ENCODE measurements at regions not wholly inside any gene's neighbourhood (a gene's known extent, or its start where the extent isn't known, plus 50 kb on each side); places are given as distances from the start of the nearest gene placed in this dataset.

DNA sequence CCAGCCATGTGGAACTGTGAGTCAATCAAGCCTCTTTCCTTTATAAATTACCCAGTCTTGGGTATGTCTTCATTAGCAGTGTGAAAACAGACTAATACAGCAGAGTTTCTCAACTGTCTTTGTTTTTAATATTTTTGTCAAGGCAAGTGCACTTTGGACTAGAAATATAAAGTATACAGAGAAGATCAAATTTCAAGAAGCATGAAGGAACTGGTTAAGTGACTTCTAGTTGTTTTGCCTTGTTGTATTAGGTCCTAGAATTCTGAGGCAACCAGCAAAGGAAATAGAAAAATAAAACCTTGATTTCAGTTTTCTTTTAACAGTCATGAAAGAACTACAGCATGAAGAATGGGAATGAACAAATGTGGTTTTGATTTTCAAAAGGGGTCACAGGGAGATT, 131.1 kb upstream of the PTGFR start:
- no peak for DNase-seq (ENCODE audit: low spot score)

DNA sequence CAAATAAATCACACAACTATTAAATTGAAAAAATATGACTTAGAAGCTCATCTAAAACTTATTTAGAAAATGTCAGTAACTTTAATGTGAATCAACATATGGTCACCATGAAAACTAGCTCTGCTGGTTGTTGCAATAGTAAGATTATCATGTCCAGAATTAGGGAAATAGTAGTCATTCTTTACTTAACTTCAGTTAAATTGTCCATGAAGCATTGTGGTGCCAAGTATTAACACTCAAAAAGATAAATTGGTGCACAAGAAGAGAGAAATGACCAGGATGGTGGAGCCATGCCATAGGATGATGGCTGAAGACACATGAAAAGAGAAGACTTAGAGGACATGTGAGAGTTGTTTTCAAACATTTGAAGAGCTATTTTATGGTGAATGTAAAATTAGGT, 130.2 kb upstream of the PTGFR start:
- DNase-seq (ENCODE audit: low spot score) = no peak

DNA sequence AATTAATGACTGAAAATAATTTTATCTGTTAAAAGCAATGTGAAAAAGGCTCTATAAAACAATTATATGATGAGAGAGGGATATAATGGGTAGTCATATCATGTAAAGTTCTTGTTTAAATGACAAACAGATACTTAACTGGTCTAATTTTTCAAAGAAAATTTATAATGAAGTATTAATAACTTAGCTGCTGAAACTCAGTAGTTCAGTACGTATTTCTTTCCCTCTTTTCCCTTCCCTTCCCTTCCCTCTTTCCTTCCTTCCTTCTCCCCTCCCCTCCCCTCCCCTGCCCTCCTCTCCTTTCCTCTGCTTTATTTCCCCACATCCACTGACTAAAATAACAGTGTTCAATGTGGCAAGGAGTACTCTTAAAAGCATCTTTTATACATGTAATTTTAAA, 123.1 kb upstream of the PTGFR start:
- DNase-seq (ENCODE audit: low spot score) = no peak

DNA sequence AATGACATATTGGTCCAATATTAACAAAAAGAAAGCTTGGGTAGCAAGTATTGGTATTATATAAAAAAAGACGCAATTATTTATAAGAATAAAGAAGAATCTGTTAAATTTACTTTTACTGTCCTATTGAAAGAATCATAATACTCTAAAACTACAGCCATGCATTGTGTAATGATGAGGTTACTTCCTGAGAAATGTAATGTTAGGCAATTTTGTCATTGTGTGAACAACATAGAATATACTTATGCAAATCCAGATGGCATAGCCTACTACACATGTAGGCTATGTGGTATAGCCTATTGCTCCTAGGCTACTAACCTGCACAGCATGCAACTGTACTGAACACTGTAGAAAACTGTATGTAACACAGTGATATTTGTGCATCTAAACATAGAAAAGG, 121.2 kb upstream of the PTGFR start:
- DNase-seq (ENCODE audit: low spot score) = no peak

DNA sequence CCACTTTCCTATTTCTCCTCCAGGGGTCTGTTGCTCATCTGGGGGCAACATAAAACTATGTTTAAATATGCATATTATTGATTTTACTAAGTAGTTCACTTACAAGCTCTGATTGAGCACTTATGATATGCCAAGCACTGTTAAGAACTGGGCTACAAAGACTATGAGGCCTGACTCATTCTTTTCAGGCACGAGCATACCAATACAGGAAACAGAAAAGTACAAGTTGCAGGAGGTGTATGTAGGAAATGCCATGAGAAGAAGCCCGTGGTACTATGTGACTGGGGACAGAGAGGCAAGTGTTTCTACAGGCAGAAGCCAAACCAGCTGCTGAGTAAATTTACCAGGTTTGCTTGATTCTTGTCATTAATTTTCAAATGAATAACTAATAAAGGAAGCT, 120.4 kb upstream of the PTGFR start:
- DNase-seq (ENCODE audit: low spot score) = peak; percentile 0

DNA sequence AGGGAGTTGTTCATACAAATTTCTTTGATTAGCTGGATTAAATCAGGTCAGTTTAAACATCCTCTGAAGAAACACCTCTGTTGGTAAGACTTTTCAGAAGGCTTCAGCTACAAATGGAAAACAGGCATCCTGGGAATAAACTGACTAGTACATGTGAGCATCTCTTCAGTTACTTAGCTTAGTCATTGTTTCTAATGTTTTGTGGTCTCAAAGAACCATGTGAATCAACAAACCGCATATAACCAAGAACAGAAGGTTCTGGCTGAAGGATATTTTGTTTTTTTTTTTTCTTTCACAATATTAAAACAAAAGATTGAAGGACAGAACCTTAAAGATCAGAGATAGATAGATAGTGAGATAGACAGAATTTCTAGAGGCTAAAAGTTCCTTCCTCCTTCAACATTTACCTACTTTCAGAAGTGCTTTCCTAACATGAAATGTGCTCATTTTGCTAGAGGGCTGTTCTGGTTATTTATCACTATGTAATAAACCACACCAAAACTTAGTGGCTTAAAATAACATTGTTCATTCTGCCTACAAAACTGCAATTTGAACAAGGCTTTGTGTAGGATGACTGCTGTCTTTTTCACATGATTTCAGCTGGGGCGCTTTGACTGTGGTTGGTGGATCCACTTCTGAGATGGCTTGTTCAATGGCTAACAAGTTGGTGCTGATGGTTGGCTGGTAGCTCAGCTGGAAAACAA, 119.8 kb upstream of the PTGFR start:
- DNase-seq (ENCODE audit: low spot score) = no peak

DNA sequence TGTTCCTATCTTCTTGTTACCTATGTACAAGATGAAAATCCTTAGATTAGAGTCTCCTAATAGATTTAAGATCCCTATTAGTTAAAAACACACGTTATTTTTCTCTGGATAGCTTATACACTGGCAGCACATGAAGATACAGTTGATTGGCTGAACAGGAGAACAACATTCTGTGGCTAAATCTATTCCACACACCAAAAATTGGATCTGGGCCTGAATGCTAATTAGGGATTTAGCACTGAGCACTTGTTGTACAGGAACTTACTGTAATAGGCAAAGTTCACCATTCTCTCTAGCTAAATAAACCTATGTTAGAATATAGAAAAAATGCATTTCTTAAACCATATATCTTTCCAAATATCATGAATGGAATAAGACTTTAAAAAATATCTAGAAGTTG, 117.1 kb upstream of the PTGFR start:
- DNase-seq (ENCODE audit: low spot score) = no peak

DNA sequence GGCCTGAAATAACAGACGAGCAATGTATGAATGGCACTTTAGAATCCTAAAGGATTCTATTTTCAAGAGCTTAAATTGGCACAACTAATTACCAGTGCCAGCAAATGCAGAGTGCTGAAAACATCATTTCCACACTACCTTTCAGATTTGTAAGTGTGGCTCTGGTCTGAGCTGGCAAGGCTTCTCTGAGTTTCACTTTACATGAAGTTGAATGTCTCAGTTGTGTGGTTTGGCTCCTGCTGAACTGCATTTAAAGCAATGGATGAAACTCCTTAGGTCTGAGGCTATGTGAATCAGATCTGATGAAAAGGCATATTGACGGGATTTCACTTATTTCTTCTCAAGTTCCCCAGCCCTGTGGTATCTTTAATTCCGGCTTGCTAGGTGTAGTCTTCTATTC, 114.8 kb upstream of the PTGFR start:
- no peak for DNase-seq (ENCODE audit: low spot score)

DNA sequence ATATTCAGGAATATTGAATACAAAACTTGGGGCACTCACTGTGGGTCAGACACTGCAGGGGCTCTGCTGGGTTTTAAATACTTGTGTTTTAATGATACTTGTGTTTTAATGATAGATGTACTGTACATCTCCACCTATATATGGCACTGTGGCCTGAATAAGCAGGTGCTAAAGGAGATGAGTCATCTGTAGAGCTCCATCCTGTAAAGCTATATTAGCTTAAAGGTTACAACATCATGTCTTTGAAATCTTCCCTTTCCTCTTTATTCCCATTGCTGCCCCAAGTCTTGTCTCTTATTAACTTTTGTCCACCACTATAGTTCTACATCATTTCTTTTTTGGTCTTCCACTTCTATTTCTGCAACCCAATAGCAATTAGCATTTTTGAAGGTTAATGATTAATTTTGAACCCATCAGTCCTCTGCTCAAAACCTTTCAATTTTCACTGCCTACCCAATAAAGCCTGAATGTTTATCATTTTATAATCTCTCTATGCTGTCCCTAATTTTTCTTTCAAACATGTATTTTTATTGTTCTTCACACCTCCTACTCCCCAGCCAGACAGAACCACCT, 113.3 kb upstream of the PTGFR start:
- peak; percentile 15 for DNase-seq (ENCODE audit: low spot score)

DNA sequence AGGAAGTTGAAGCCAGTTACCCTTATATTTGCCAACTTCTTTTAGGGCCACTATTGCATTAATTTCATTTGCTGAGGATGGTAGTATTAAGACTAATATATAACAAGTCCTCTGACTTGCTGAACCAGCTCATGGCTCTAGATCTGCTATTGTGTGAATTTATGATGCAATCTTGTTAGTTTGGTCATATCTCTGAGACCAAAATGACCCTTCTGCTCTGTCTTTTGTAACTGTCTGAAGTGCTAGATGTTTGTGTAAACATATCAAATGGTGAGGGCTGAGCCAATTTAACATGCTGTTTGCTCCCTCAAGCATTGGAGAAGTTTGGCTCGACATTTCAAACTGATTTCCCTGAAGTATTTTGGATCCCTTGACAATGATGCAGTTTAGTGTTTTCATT, 106.9 kb upstream of the PTGFR start:
- no peak for DNase-seq (ENCODE audit: low spot score)

DNA sequence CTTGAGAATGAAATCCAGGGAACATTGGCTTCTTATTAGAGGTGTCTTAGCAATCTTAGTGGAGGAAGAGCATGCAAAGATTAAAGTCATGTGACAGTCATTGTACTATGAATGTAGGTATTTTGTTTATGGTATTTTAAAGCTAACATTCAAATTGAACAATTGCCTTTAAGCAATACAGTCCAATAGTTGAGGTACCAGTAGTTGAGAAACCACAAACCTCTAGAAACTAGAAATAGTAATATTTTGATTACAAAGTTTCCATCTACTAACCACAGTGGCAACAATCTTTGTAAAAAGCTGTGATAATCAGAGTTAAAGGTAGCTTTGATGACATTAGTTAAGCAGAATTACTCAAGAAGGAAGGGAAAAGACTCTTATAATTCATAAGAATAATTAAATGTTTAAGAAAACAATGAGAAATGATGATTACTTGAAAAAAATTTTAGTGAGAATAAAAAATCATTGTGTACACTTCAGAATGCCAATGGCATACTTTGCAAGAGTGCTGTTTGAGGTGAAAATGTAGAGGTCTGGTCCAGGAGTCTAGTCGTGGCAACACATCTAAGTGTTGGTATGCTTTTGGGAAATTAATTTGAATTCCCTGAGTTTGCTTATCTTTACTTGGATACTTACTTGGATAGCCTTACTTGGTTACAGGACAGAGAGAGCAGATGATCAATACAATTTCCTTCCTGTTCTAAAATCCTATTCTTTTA, 104.9 kb upstream of the PTGFR start:
- DNase-seq (ENCODE audit: low spot score) = no peak

DNA sequence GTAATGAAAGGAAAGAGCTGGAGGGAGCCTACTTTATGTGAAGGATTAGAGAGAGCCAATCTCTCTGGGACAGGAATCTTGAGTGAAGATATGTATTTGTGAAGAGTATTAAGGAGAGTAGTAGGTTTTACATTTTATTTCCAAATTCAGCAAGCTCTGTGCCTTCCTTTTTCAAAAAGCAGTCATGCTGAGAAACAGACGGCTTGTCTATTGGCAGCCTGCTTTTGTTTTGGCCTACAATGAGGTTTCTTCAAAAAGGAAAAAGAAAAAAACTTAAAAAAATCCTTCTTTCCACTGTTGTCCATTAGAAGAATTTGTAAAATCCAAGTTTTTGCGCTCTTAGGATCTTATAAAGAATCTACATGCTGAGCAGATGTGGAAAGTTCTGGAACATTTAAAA, 103.6 kb upstream of the PTGFR start:
- no peak for DNase-seq (ENCODE audit: low spot score)

DNA sequence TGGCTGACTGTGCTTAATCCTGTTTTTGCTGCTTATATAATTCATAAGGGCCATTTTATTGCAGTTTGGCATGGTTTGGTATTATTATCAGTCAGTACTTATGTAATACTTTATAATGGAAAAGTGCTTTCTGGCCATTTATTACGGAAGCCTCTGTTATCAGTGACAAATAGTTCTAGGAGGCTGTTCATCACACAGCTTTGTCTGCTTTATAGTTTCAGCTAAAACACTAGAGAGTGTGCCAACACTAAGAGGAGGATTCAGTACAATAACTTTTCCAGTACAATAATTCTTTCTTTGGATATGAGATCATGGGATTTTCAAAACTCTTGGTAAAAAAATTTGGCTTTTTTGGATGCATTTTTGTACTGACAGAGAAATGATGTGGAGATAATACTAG, 102.9 kb upstream of the PTGFR start:
- no peak for DNase-seq (ENCODE audit: low spot score)

DNA sequence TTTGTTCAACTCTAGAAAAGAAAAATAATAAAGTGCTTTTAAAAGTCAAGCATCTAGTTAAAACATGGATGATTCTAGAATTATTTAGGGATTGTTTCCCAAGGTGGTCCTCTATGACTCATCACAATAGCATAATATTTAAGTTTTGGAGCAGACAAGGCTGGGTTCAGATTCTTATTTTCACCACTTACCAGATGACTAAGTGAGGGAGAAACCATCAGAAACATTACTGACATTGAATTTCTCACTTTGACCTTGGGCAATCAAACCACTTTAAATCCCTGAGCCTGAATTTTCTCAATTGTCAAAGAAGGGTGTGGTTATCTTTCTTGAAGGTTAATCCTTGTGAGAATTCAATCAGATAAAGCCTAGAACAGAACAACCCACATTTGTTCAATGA, 102.5 kb upstream of the PTGFR start:
- no peak for DNase-seq (ENCODE audit: low spot score)

DNA sequence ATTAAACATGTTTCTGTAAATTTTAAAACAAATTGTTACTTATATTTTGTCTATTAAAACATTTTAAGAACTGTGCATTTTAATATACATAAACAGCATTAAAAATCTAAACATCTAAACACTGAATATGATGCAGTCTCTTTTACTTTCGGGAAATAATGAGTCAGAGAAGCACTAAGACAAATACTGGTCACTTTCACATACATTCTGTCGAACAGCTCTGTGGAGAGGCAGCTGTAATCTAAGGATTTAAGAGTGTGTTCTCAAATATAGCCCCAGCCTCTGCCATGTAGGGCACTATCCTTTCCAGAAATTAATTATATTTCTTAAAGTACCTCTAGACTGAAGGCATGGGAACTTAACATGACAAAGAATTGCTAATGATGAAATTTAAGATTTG, 89.6 kb upstream of the PTGFR start:
- DNase-seq (ENCODE audit: low spot score) = no peak

DNA sequence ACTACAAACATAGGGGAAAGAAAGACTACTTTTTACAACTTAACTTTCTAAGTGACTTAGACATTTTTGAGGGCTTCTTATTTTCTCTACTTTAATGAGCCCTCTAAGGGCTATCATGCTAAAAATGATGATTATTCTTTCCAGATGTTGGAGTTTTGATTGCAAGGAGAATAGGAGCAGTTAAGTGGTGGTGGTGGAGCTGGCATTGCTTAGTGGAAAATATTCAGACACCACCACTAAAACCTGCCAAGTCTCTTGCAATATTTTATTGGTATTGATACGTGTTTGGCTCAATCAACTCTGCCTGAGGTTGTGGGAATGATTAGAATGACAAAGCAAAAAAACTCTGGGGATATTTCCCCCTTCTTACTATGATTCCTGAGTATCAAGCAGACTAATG, 82.6 kb upstream of the PTGFR start:
- DNase-seq (ENCODE audit: low spot score) = no peak

DNA sequence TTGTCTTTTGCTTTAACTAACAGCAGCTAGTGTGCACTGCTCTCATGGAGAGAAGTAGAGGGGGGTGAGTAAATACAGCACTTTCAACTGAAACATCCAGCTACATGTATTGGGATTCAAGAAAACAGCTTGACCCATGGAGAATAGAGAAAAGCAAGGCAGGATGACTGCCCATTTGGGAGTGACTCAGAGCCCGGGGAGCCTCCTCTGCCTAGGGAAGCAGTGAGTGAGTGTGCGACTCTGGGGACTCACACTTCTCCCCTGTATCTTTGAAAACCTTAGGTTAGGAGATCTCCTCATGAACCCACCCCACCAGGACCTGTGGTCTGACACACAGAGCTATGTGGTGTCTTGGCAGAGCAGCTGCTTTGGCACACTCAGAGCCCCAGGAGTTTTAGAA, 82.0 kb upstream of the PTGFR start:
- DNase-seq (ENCODE audit: low spot score) = no peak

DNA sequence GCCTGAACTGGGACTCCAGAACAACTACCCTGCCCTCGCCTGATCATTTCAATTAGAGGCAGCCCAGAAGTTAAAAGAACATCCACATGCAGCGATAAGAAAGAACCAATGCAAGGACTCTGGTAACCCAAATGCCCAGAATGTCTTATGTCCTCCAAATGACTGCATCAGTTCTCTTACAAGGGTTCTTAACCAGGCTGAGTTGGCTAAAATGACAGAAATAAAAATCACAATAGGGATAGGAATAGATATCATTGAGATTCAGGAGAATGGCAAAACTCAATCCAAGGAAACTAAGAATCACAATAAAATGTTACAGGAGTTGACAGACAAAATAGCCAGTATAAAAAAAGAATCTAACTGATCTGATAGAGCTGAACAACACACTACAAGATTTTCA, 80.1 kb upstream of the PTGFR start:
- DNase-seq (ENCODE audit: low spot score) = no peak

DNA sequence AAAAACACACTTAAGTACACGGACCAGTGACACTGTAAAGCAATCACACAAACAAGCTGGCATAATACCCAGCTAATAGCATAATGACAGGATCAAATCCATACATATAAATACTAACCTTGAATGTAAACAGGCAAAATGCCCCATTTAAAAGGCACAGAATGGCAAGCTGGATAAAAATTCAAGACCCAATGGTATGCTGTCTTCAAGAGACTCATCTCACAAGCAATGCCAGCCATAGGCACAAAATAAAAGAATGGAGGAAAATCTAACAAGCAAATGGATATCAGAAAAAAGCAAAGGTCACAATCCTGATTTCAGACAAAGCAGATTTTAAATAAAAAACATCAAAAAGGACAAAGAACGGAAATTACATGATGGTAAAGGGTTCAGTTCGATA, 79.1 kb upstream of the PTGFR start:
- DNase-seq (ENCODE audit: low spot score) = no peak

DNA sequence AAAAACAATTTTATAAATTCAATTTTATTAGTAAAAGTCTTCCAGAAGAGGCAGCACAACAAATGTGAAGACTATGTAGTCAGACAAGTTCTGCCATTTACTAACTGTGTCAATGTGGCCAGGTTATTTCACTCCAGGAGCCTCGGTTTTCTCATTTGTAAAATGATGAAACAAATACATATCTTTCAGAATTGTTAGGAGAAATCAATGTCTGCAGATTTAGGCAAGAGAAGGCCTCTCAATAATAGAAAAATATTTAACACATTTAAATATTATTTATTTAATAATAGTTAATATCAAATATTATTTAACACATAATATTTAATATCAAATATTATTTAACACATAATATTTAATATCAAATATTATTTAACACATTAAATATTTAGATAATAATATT, 75.6 kb upstream of the PTGFR start:
- DNase-seq (ENCODE audit: low spot score) = no peak

DNA sequence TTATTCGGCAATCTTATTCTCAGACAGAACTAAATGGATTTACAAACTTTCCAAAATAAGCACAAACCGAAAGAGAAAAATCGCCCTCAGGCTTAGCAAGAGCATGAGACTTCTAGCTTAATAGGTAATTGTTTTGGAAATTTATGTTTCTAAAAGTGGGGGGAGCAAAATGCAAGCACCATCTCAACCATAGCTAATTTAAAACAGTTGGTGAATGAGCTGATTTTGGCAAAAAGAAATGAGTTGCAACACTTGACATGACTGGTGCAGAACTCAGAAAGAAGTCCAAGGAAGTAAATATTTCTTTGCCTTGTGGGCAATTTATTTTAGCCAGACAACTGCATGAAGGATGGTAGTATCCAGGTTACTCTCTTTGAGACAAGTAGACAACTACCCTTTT, 71.5 kb upstream of the PTGFR start:
- no peak for DNase-seq (ENCODE audit: low spot score)

DNA sequence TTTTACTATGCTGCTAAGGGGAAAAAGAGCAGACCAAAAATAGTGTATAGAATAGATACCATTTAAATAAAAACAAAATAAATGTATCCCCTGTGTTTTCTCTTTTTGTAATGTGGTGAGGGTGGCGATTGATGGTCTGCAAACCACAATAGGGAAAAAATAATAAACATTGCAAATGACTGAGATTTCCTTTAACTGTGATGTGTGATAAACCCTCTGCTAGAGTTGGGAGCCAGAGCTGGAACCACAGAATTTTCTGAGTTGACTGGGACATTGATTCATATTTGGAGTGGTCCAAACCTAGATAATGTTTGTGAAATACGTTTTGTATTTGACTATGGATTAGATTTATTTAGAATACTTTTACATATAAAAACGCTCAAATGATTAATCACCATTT, 70.6 kb upstream of the PTGFR start:
- no peak for DNase-seq (ENCODE audit: low spot score)

DNA sequence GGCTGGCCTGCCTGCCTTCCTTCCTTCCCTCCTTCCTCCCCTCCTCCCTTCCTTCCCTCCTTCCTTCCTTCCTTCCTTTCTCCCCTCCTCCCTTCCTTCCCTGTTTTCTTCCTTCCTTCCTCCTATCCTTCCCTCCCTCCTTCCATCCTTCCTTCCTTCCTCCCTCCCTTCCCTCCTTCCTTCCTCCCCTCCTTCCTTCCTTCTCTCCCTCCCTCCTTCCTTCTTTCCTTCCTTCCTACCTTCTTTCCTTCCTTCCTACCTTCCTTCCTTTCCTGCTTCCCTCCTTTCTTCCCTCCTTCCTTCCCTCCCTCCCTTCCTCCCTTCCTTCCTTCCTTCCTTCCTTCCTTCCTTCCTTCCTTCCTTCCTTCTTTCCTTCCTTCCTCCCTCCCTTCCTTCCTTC, 70.1 kb upstream of the PTGFR start:
- no peak for DNase-seq (ENCODE audit: low spot score)

DNA sequence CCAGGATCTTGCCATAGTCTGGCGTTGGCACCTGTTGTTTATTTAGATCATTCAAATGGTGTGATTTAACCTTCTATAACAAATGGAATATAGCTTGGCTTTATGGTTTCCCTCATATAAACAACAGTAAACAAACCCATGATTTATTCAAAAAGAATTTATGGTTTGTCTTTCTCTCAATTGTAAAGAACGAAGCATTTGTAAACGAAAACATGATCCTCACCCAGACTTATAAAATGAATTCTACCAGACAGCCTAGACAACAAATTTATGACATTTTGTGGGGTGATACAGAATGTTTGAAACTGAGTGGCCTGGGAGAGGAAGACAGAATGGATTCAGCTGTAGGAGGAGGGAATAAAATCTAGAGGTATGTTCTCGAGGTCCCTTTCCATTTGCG, 66.1 kb upstream of the PTGFR start:
- no peak for DNase-seq (ENCODE audit: low spot score)
